Tibial nerve (tissue), 4 donors: ENCODE measurements at regions not wholly inside any gene's neighbourhood (a gene's known extent, or its start where the extent isn't known, plus 50 kb on each side); places are given as distances from the start of the nearest gene placed in this dataset.

ENCODE experiments used
- DNase-seq, 2 donors: peaks; one replicate each; pipeline ENCODE4 v3.0.0-alpha.2; 2019; ENCODE audit warnings: low spot score in 2 of 2
- H3K27ac ChIP-seq, 4 donors: fragments of 200-600 bp; sonication (generic) in 3 of 4; one replicate each; pipeline ENCODE4 v1.5.1; 2017 to 2019; ENCODE audit warnings: mild to moderate bottlenecking in 1 of 4
- H3K27me3 ChIP-seq, 2 donors: fragments of 200-600 bp; sonication (generic) in 1 of 2; one replicate each; pipeline versions ENCODE4 v1.5.1 to v1.6.0; 2017 to 2019
- H3K36me3 ChIP-seq, 3 donors: fragments of 200-600 bp; sonication (generic); one replicate each; pipeline ENCODE4 v1.5.1; 2018 to 2019
- H3K4me1 ChIP-seq, 4 donors: fragments of 200-600 bp; sonication (generic) in 3 of 4; one replicate each; pipeline ENCODE4 v1.5.1; 2017 to 2019
- H3K4me3 ChIP-seq, 4 donors: fragments of 200-600 bp; sonication (generic) in 3 of 4; one replicate each; pipeline ENCODE4 v1.5.1; 2017 to 2019; ENCODE audit warnings: mild to moderate bottlenecking in 1 of 4, moderate library complexity in 1 of 4
- H3K9me3 ChIP-seq, 4 donors: fragments of 200-600 bp; sonication (generic) in 3 of 4; one replicate each; pipeline ENCODE4 v1.5.1; 2017 to 2019
- CTCF ChIP-seq, 5 experiments: fragments of 200-600 bp in 3 of 5; fragments of 450-650 bp in 2 of 5; sonication (generic) in 3 of 5; IDR thresholded peaks; one replicate each; pipeline ENCODE4 v1.5.1; 2016 to 2019; ENCODE audit warnings: antibody characterized with exemption in 5 of 5, mild to moderate bottlenecking in 3 of 5, moderate library complexity in 2 of 5
- EP300 ChIP-seq, 2 donors: sonication (generic); formaldehyde crosslinking; IDR thresholded peaks; one replicate each; pipeline ENCODE4 v1.6.1; 2017; ENCODE audit warnings: antibody characterized with exemption in 2 of 2, mild to moderate bottlenecking in 1 of 2
- POLR2A ChIP-seq, 2 donors: fragments of 450-650 bp; IDR thresholded peaks; one replicate each; pipeline ENCODE4 v1.6.1; 2017; ENCODE audit warnings: antibody characterized with exemption in 2 of 2, mild to moderate bottlenecking in 2 of 2, moderate library complexity in 2 of 2
- WGBS, 2 donors: methylation state at CpG; one replicate each; pipeline ENCODE4 v1.1.5; 2018; 5-methylcytosine and 5-hydroxymethylcytosine counted together

GRCh38 chr15:89413877-89414276 lies 79.3 kb upstream of the POLG start:
- H3K27me3 ChIP-seq: peaks cover 6 to 100% of the 10 kb centered on the region in 2 donors

DNA sequence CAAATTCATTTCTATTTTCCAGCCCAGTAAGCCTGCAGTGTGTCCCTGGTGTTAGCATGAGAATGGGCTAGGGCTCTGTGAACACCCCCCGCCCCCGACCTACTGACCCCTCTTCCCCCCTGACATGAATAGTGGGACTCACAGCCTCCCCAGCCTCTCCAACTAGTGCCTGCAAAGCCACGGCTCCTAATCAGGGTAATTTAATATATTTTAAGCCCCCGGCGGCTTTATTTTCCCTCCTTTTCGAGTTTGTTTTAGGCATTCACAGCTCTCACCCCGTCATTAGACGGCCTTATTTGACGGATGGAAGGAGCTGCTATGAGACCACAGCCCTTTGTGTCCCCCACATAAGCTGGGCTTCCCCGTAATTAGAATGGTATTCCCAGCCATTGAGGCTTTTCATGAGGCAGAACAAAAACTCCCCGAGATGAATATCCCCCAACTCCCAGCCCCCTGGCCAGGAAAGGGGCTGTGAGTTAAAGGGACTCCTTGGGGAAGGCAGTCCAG lies 78.3 kb upstream of the POLG start:
- TF ChIP-seq CTCF (IDR thresholded peaks at IDR 0.05) (no peak), EP300 (IDR thresholded peaks at IDR 0.05) (no peak), POLR2A (IDR thresholded peaks at IDR 0.05) (no peak)
- H3K36me3 ChIP-seq: no peaks in the 10 kb centered on the region
- 3 to 5% methylated on average over 11 of the region's 11 CpGs for WGBS, 2 donors
- no peak for DNase-seq
- no peaks in the 10 kb centered on the region for H3K9me3 ChIP-seq
- H3K4me3 ChIP-seq: no peak overlapping the region
- H3K27ac ChIP-seq: no peak overlapping the region
- peaks cover 0 to 38% (median 13%) of the 10 kb centered on the region in 4 donors for H3K4me1 ChIP-seq
- peaks cover 6 to 100% of the 10 kb centered on the region in 2 donors for H3K27me3 ChIP-seq

More at GRCh38 chr15:89413877-89414276, 79.3 kb upstream of the POLG start:
- no peaks in the 10 kb centered on the region for H3K9me3 ChIP-seq
- H3K27ac ChIP-seq: no peak overlapping the region
- no peak overlapping the region for H3K4me3 ChIP-seq
- no peak for DNase-seq
- 62 to 67% methylated on average over 2 of the region's 2 CpGs for WGBS, 2 donors
- H3K4me1 ChIP-seq: peaks cover 0 to 29% (median 9%) of the 10 kb centered on the region in 4 donors
- H3K36me3 ChIP-seq: no peaks in the 10 kb centered on the region
- TF ChIP-seq POLR2A (IDR thresholded peaks at IDR 0.05): no peak

DNA sequence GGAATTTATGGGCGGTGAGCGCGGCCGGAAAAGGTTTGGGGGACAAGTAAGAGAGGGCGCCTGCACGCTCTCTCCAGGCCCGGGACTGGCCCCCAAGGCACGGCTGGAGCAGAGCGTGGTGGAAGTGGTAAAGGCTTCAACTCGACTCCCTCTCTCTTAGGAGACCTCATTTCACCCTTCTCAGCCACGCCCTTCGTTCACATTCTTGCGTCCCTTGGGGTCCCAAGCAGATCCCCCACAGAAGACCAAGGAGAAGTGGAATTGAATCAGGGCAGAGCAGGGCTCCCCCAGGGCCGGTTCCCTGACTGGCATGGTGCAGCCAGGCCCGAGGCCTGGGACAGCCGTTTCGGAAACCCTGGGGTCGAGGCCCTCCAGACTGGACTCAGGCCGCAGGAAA lies 75.4 kb upstream of the POLG start:
- no peaks in the 10 kb centered on the region for H3K36me3 ChIP-seq
- peaks cover 0 to 53% (median 25%) of the 10 kb centered on the region in 4 donors for H3K4me1 ChIP-seq
- no peak for DNase-seq
- no peak overlapping the region for H3K27ac ChIP-seq
- peaks cover 6 to 100% of the 10 kb centered on the region in 2 donors for H3K27me3 ChIP-seq
- no peaks in the 10 kb centered on the region for H3K9me3 ChIP-seq
- 9 to 18% methylated on average over 18 to 19 of the region's 19 CpGs for WGBS, 2 donors
- TF ChIP-seq EP300 (IDR thresholded peaks at IDR 0.05) (no peak), POLR2A (IDR thresholded peaks at IDR 0.05) (no peak), CTCF (IDR thresholded peaks at IDR 0.05) (no peak)
- H3K4me3 ChIP-seq: no peak overlapping the region

DNA sequence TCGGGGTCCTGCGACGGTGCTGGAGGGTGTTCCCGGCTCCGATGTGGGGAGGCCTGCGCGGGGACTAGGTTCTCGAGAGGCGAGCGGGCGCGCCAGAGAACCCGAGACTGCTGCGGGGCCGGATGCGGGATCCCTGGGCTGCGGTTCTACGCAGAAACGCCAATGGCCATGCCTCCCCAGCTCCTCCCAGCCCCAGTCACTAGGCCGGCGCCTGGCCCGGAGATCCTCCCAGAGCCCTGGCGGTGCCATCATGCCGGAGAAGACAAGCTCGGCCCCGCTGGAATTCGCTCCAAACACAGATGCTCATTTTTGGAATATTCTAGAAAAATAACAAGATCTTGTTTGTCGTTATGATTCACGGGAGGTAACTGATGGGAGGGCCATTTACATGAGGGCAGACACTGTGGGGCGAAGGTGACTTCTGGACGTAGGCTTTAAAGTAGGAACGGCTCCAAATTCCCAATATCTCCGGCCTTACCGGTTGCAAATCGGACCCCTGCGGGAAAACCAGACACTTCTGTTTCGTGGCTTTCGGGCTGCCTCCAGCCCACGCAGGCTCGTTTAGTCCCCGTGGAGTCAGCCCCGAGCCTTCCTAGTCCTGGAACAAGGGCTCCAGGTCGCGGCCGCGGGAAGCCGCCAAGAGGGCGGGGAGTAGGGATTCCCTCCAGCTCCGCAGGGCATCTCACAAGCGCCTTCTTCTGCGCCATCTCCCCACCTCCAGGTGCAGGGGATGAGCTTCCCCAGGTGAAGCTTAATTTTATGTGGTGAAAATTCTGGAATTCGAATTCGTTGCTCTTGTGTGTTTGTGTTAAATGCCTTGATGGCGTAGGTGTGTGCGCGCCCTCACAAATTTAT lies 74.8 kb upstream of the POLG start:
- H3K4me1 ChIP-seq: peaks cover 0 to 53% (median 25%) of the 10 kb centered on the region in 4 donors

More for the DNA sequence above, 74.8 kb upstream of the POLG start:
- H3K36me3 ChIP-seq: no peaks in the 10 kb centered on the region
- no peaks in the 10 kb centered on the region for H3K9me3 ChIP-seq
- no peak overlapping the region for H3K27ac ChIP-seq
- H3K4me3 ChIP-seq: peak overlapping the region in 3 of 4 donors; percentile 8 to 31 (median 28)
- TF ChIP-seq POLR2A (IDR thresholded peaks at IDR 0.05) (no peak), CTCF (IDR thresholded peaks at IDR 0.05) (no peak), EP300 (IDR thresholded peaks at IDR 0.05) (no peak)
- WGBS, 2 donors: 6 to 9% methylated on average over 36 to 43 of the region's 56 CpGs
- peaks cover 6 to 100% of the 10 kb centered on the region in 2 donors for H3K27me3 ChIP-seq
- DNase-seq: no peak
